ENCODE measurements at regions not wholly inside any gene's neighbourhood (a gene's known extent, or its start where the extent isn't known, plus 50 kb on each side); places are given as distances from the start of the nearest gene placed in this dataset.

GRCh38 chr3:73757536-73757935 is 132.8 kb upstream of the PDZRN3 start:
- no peak for TF ChIP-seq POLR2AphosphoS5 (IDR thresholded peaks at IDR 0.05; ENCODE audit: low read depth, low read length)
- no peak for TF ChIP-seq POLR2A (IDR thresholded peaks at IDR 0.05; ENCODE audit: low read depth, low read length)
- no peak for TF ChIP-seq TAF1 (IDR thresholded peaks at IDR 0.05; ENCODE audit: low read depth, low read length)
- no peak for TF ChIP-seq SPI1 (IDR thresholded peaks at IDR 0.05; ENCODE audit: low read depth, low read length)
- no peak for TF ChIP-seq POU2F2 (IDR thresholded peaks at IDR 0.05; ENCODE audit: low read depth, low read length)

Measured in GM12891 (cell line).